Small intestine (tissue), 7 donors: ENCODE measurements at regions not wholly inside any gene's neighbourhood (a gene's known extent, or its start where the extent isn't known, plus 50 kb on each side); places are given as distances from the start of the nearest gene placed in this dataset.

Experiments used
- DNase-seq, 2 donors: peaks; one replicate each; pipeline versions ENCODE4 v3.0.0 to v3.0.0-alpha.2; 2013
- FAIRE-seq: peaks from 2 replicates; lab custom pipeline; 2012; peaks lifted over from hg19 to GRCh38; lab: Jason Lieb, UNC
- H3K27ac ChIP-seq, 3 donors: one replicate each; pipeline ENCODE4 v1.5.1; 2013; ENCODE audit warnings: low read length in 2 of 3, mild to moderate bottlenecking in 2 of 3, control low read depth in 1 of 3, inconsistent platforms in 1 of 3, low read depth in 1 of 3, moderate library complexity in 1 of 3
- H3K27me3 ChIP-seq, 3 donors: one replicate each; pipeline ENCODE4 v1.6.1; 2013; ENCODE audit warnings: low read length in 3 of 3, inconsistent platforms in 1 of 3; ENCODE audit not compliant: control insufficient read depth in 3 of 3, insufficient read depth in 3 of 3
- H3K36me3 ChIP-seq, 3 donors: one replicate each; pipeline ENCODE4 v1.6.1; 2013; ENCODE audit warnings: low read length in 3 of 3, inconsistent platforms in 1 of 3, low read depth in 1 of 3, mild to moderate bottlenecking in 1 of 3, moderate library complexity in 1 of 3; ENCODE audit not compliant: control insufficient read depth in 3 of 3, insufficient read depth in 2 of 3
- H3K4me1 ChIP-seq, 3 donors: one replicate each; pipeline ENCODE4 v1.6.1; 2013; ENCODE audit warnings: low read length in 2 of 3, inconsistent platforms in 1 of 3, low read depth in 1 of 3, mild to moderate bottlenecking in 1 of 3, moderate library complexity in 1 of 3; ENCODE audit not compliant: control insufficient read depth in 3 of 3, insufficient read depth in 2 of 3
- H3K4me3 ChIP-seq, 3 donors: one replicate each; pipeline ENCODE4 v1.5.1; 2013; ENCODE audit warnings: low read length in 3 of 3, control low read depth in 1 of 3, inconsistent platforms in 1 of 3, low read depth in 1 of 3, mild to moderate bottlenecking in 1 of 3, moderate library complexity in 1 of 3
- H3K9me3 ChIP-seq, 2 donors: one replicate each; pipeline ENCODE4 v1.6.1; 2013; ENCODE audit warnings: low read depth in 1 of 2, low read length in 1 of 2; ENCODE audit not compliant: control insufficient read depth in 2 of 2, insufficient read depth in 1 of 2
- WGBS, 3 donors: extraction: QIAGEN DNeasy Blood & Tissue Kit; methylation state at CpG; one replicate each; pipeline ENCODE4 v1.1.7; 2013; 5-methylcytosine and 5-hydroxymethylcytosine counted together
- donor health status: healthy with polysubstance abuse.
- donor health status: control.
- donor health status: control.
- donor health status: Bipolar disorder and iron deficiency.
- donor health status: healthy.

DNA sequence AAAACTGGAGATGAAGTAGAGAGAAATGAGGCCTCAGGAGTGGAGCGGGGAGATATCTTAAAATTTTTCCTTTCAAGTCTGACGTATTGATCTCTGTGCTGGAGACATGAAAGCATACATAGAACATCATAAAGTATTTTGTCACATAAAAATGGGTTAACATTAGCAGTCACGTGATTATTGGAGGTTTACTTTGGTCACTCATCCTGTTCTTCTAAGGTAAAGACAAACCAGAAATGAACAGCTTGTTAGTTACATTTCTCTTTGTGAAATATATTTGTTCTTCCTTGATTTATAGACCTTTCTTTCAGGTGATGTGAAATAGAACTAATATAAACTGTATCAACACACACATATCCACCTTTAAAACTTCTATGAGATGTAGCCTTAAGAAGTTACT, 324.1 kb downstream of the SQOR start:
- no peak for FAIRE-seq
- no peak overlapping the region for H3K4me3 ChIP-seq
- WGBS, 3 donors: 65 to 79% (median 68%) methylated on average over 3 of the region's 3 CpGs

DNA sequence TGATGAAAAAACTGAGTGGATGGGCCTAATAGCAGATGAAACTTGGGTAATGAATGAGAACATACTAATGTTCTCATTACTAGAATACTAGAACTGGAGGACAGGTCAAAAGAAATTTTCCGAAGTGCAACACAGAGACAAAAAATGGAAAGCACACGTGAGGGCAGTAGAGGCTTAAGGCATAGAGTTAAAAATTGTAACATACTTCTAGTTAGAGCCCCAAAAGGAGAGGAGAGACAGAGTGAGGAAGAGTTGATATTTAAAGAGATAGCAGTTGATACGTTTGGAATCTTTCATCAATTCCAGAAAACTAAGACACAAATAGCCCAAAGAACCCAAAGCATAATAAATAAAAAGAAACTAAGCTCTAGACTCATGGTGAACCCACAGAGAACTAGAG, 327.9 kb downstream of the SQOR start:
- Histone ChIP-seq H3K4me3 (no peak overlapping the region), H3K27ac (no peak overlapping the region), H3K9me3 (peaks cover 0 to 3% of the 10 kb centered on the region in 2 donors), H3K27me3 (no peaks in the 10 kb centered on the region), H3K4me1 (no peaks in the 10 kb centered on the region), H3K36me3 (no peaks in the 10 kb centered on the region)
- DNase-seq: no peak
- FAIRE-seq: no peak
- WGBS, 3 donors: 78 to 83% (median 78%) methylated on average over 3 of the region's 3 CpGs

More for the DNA sequence above, 324.1 kb downstream of the SQOR start:
- Histone ChIP-seq H3K4me1 (no peaks in the 10 kb centered on the region), H3K36me3 (no peaks in the 10 kb centered on the region), H3K27ac (no peak overlapping the region), H3K27me3 (no peaks in the 10 kb centered on the region), H3K9me3 (peaks cover 0 to 3% of the 10 kb centered on the region in 2 donors)
- no peak for DNase-seq

DNA sequence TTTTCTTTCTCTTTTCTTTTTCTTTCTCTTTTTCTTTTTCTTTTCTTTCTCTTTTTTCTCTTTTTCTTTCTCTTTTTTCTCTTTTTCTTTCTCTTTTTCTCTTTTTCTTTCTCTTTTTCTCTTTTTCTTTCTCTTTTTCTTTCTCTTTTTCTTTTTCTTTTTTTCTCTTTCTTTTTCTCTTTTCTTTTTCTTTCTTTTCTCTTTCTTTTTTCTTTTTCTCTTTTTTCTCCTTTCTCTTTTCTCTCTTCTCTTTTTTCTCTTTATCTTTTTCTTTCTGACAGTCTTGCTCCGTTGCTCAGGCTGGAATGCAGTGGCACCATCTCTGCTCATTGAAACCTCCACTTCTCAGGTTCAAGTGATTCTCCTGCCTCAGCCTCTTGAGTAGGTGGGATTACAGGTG, 335.7 kb downstream of the SQOR start:
- H3K9me3 ChIP-seq: no peaks in the 10 kb centered on the region
- H3K4me1 ChIP-seq: no peaks in the 10 kb centered on the region
- FAIRE-seq (no peak), DNase-seq (no peak)
- H3K36me3 ChIP-seq: no peaks in the 10 kb centered on the region
- no peak overlapping the region for H3K27ac ChIP-seq
- no peaks in the 10 kb centered on the region for H3K27me3 ChIP-seq
- H3K4me3 ChIP-seq: no peak overlapping the region
- WGBS, 3 donors: 65 to 82% (median 78%) methylated on average over 1 of the region's 1 CpG

DNA sequence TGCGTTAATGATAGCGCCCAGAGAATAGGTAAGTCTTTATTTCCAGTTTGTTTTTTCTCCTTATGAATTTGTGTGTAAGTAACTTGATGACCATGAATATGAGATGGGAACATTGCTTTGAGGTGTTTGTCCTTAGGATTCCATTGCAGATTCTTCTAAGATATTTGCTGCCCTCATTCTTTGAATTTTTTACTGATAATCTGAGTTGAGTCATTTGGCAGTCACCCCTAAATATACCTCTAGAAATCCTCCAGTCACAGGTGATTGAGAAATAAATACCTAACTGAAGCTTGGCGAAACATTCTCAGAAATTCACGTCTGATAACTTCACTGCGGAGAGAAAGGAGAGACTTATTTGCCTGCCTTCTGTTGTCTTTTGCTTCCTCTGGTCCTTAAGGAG, 345.5 kb downstream of the SQOR start:
- Histone ChIP-seq H3K27me3 (no peaks in the 10 kb centered on the region), H3K4me1 (no peaks in the 10 kb centered on the region), H3K4me3 (no peak overlapping the region), H3K36me3 (no peaks in the 10 kb centered on the region), H3K9me3 (no peaks in the 10 kb centered on the region), H3K27ac (no peak overlapping the region)
- no peak for DNase-seq
- FAIRE-seq: no peak
- WGBS, 3 donors: 78 to 89% (median 86%) methylated on average over 5 of the region's 5 CpGs

DNA sequence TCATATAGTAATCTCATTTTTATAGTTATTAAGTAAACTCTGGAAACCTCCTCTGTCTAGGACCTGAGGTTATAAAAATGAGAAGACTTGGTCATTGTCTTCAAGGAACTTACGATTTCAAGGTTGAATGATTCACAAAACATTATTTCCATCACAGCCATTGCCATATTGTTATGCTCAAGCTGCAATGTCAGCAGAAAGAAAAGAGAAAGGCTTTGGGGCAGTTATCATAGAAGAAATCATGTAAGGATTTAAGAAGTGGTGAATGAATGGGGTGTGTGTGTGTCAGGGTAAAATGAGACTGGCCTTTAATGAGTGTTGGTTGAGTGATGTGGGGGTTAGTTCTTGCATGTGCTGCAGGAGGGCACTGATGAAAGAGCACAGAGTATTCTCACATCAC, 346.8 kb downstream of the SQOR start:
- H3K4me1 ChIP-seq: no peaks in the 10 kb centered on the region
- H3K36me3 ChIP-seq: no peaks in the 10 kb centered on the region
- peaks cover 0 to 3% of the 10 kb centered on the region in 2 donors for H3K9me3 ChIP-seq
- WGBS, 3 donors: 38 to 77% (median 73%) methylated on average over 1 of the region's 1 CpG
- DNase-seq: no peak
- H3K27me3 ChIP-seq: no peaks in the 10 kb centered on the region
- H3K4me3 ChIP-seq: no peak overlapping the region
- FAIRE-seq: no peak
- no peak overlapping the region for H3K27ac ChIP-seq

DNA sequence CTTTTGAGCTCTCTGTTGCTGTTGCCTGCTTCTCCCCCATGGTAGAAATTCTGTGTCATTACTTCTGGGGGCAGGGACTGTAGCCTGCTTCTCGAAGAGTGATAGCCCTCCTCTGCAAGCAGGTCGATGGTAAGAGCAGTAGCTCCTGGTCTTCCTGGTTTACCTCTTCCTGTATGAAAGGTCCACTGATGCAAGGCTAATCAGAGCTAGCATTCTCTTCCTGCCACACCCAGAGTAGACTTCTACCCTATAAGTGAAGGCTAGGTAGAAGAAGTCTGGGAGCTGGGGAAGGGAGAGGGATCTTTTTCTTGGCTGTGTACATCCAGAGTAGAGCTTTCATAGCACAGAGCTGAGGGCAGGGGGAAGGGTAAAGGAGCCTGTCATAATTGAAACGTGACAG, 357.0 kb downstream of the SQOR start:
- 35 to 57% (median 50%) methylated on average over 3 of the region's 3 CpGs for WGBS, 3 donors
- DNase-seq (peak in 1 of 2 donors; percentile 1), FAIRE-seq (no peak)
- H3K36me3 ChIP-seq: no peaks in the 10 kb centered on the region
- H3K9me3 ChIP-seq: no peaks in the 10 kb centered on the region
- H3K4me3 ChIP-seq: no peak overlapping the region
- H3K27ac ChIP-seq: no peak overlapping the region
- no peaks in the 10 kb centered on the region for H3K4me1 ChIP-seq
- no peaks in the 10 kb centered on the region for H3K27me3 ChIP-seq

DNA sequence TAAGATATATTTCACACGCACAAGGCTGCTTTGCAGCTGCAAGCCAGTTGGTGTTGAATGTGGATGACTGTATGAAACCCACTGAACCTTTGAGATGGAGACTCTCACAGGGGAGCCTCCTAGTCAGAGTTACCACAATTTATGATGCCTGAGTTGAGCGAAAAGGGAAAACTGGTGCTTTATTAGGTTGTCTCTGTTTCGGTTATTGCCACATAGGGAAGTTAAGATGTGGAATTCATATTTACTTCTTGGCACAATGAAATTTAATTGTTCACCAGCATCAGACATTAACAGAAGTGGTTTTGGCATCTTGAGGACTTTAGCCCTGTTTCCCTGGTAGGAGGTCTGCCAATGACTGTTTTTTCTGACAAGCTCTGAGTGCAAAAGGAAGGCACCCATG, 358.2 kb downstream of the SQOR start:
- no peaks in the 10 kb centered on the region for H3K36me3 ChIP-seq
- 74 to 83% (median 79%) methylated on average over 3 of the region's 3 CpGs for WGBS, 3 donors
- DNase-seq (no peak), FAIRE-seq (no peak)
- H3K4me1 ChIP-seq: no peaks in the 10 kb centered on the region
- no peaks in the 10 kb centered on the region for H3K9me3 ChIP-seq
- H3K27me3 ChIP-seq: no peaks in the 10 kb centered on the region
- H3K4me3 ChIP-seq: no peak overlapping the region
- H3K27ac ChIP-seq: no peak overlapping the region

DNA sequence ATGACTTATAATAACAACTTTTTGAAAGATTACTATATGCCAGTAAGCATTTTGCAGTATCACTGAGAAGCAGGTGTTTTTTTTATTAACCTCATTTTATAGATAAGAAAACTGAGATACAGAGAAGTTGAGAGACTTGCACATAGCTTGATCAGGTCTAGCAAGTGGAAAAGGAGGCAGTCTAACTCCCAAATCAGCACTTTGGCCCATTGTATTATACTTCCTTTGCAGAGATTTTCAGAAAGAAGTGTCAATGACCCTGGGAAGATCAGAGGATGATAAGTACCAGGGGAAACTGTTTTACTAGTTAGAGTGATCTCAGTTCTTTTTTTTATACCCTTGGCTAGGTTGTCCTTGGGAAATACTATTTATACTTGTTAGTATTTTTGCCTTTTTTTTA, 358.7 kb downstream of the SQOR start:
- Histone ChIP-seq H3K4me1 (no peaks in the 10 kb centered on the region), H3K36me3 (no peaks in the 10 kb centered on the region), H3K27ac (no peak overlapping the region), H3K9me3 (no peaks in the 10 kb centered on the region), H3K4me3 (no peak overlapping the region), H3K27me3 (no peaks in the 10 kb centered on the region)
- DNase-seq (no peak), FAIRE-seq (no peak)

GRCh38 chr15:45995800-45996199, 361.0 kb downstream of the SQOR start:
- Histone ChIP-seq H3K36me3 (no peaks in the 10 kb centered on the region), H3K9me3 (no peaks in the 10 kb centered on the region), H3K27ac (no peak overlapping the region), H3K27me3 (no peaks in the 10 kb centered on the region), H3K4me1 (no peaks in the 10 kb centered on the region), H3K4me3 (no peak overlapping the region)
- FAIRE-seq (no peak), DNase-seq (no peak)
- WGBS, 3 donors: 76 to 86% (median 77%) methylated on average over 4 of the region's 4 CpGs
